8988T (cell line): ENCODE measurements at regions not wholly inside any gene's neighbourhood (a gene's known extent, or its start where the extent isn't known, plus 50 kb on each side); places are given as distances from the start of the nearest gene placed in this dataset.
"Not testable (repeated sequence)": the region's sequence is repeated elsewhere in the genome, so short reads cannot be mapped to it uniquely, and the experiment has no call there.

ENCODE experiments used
- DNase-seq: peaks from one replicate; pipeline ENCODE4 v3.0.0; 2011

DNA sequence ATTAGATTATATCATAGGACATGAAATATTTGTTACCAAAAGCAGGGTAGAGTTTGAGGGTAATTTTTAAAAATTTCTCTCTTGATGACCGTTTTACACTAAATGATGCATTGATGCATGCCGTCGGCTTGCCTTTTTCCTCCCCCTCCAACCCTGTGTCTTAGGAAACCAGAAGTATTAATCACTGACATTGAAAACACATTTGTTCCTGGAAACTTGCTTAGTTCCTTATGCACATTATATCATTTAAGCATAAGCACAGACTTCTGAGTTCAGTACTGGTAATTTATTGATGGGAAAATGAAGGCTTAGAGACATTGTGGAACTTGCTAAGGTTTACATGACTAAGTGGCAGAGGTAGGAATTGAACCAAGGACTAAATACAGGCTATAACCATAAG, 206.3 kb upstream of the SPHKAP start:
- DNase-seq, result no peak

DNA sequence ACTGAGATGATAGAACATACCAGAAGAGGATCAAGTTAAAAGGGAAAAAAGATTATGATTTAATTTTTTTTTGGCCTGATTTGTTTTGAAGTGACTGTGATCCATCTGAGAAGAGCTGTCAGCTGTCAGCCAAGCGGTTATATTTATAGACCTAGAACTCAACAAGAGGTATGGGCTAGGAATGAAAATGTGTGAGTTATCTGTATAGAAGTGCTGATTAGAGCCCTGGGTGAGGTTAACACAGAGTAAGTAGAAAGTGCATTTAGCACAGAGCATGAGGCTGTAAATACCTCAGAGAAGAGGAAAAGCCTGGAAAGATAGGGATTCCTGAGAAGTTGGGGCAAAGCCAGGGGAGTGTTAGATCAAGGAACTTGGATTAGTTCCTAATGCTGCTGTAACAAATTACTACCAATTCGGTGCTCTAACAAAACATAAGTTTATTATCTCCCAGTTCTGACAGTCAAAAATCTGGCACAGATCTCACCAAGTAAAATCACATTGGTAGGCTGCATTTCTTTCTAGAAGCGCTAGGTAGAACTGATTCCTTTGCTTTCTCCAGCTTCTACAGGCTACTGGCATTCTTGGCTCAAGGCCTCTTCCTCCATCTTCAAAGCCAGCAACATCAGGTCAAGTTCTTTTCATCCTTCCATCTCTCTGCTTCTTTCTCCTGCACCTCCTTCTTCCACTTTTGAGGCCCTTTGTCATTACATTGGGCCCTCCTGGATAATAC, 197.4 kb upstream of the SPHKAP start:
- no peak for DNase-seq

DNA sequence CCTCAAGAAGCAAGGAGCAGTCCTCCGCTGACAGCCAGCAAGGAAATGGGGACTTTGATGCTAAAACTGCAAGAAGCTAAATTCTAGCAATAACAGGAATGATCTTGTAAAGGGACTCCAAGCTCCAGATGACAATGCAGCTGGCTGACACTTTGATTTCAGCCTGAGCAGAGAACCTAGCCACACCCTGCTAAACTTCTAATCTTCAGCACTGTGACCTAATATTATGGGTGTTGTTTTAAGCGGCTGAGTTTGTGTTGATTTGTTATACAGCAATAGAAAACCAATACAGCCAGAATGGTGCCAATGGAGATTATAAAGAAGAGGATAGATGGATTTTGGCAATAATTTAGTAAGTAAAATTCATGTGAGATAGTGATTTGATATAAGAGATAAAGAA, 196.7 kb upstream of the SPHKAP start:
- DNase-seq, result no peak

DNA sequence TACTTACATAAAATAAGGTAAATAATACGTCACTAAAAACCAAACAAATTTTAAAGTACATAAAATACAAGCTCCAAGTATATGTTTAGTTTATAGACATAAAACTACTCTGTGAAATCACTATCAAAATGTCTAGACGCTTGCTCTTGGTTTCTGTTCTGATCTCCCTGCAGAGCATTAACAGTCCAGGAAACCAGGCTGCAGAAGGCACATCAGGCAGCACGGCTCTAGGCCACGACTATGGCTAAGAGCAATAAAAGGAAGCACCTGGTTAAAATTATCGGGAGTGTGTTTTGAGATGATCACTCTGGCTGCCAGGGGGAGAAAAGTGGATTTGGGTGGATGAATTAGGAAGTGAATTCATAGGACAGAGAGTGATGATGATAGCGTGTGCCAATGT, 196.0 kb upstream of the SPHKAP start:
- no peak for DNase-seq

DNA sequence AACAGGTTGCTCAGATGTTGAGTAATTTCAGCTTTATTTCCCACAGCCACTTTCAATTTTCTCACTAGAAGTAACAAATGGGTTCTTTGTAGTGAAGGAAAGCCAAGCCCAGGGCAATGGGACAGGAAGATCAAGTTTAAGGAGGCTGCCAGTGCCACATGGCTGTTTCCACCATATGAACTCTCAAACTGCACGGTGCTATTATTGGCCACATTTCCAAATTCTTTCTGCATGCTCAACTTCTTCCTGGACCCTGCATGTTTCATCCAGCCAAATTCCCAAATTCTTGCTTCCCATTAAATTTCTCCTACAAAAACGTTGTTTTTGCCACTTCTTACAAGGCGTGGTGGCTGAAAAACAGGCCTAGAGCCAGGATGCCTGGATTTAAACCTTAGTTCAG, 193.3 kb upstream of the SPHKAP start:
- DNase-seq, result no peak

DNA sequence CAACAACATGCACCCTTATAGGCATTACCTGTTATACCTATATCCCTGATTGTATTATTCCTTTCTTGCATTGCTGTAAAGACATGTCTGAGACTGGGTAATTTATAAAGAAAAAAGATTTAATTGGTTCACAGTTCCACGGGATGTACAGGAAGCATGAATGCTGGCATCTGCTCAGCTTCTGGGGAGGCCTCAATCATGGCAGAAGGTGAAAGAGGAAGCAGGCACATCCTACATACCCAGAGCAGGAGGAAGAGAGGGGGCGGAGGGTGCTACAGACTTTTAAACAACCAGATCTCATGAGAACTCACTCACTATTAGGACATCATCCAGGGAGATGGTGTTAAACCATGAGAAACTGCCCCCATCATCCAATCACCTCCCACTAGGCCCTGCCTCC, 191.7 kb upstream of the SPHKAP start:
- DNase-seq, result no peak

DNA sequence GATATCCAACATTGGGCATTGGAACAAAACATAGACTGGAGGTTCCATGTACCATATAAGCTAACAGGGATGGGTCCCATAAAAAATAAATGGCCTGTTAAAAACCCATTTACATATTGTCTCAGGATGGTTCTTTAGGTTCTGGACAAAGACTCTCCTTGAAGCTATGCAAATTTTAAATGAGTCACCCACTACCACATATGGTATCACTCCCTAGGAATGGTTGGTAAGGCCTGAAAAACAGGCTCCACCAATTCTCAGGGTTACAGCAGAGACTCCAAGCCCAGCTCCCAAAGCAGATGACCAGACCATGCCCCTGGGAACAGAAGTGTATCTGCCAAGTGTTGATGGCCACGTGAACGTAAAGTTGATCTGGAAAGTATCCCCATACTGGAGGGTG, 190.7 kb upstream of the SPHKAP start:
- no peak for DNase-seq

DNA sequence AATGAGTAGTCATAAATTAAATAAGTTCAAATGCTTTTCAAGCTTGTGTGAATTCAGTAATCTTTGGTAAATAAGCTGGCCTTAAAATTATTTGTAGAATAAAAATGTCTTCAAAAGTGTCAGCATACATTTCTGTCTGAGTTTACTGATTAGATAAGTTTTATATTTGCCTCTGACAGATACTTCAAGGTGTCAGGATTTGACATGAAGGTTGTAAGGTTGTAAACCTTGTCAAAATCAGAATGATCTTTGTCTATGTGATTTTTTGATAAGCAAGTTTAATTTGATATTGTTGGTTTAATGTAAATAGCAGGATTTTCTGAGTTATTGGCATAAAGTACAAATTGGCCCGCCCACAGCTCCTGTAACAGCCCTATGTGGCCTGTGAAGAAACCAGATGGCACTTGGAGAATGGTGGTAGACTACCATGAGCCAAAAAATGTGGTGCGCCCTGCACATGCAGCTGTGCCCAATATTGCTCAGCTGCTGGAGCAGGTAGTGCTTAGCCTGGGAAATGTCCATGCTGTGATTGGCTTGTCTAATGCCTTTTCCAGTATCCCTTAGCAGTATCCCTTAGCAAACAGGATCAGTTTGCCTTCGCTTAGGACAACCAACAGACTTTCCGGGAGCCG, 188.0 kb upstream of the SPHKAP start:
- DNase-seq, result no peak

DNA sequence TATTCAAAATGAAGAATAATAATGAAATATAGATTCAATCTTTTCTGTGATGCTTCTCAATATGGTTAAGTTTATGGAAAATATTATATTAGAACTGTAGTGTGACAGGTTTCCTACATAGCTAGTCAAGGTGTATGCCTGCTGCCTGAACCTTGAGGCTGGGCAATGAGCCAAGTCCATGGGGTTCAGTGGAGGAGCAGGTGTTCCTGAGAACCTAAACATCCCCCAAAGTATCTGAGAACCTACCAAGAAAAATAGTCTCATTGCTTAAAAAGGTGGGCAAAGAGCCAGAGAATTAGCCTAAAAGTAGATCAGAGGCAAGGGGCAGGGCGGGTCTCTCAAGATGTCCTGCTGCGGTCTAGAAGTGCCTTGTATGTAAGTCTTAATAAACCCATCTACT, 185.9 kb upstream of the SPHKAP start:
- no peak for DNase-seq

DNA sequence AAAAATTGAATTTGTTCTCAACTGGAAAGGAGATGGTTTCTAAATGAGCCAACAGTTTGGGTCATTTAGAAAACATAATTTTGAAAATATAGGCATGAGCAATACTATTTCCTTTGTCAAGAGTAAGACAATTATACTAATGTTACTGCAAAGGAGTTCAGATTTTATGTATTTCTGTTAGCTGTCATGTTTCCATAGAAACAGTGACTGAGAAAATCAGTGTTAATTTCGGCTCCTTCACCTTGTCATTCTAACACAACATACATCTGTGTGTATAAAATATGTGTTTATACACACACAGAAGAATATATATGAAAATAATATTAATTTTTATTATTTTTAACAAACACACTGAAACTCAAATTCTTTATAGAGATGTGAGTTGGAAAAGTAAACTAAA, 178.0 kb upstream of the SPHKAP start:
- DNase-seq, result no peak

DNA sequence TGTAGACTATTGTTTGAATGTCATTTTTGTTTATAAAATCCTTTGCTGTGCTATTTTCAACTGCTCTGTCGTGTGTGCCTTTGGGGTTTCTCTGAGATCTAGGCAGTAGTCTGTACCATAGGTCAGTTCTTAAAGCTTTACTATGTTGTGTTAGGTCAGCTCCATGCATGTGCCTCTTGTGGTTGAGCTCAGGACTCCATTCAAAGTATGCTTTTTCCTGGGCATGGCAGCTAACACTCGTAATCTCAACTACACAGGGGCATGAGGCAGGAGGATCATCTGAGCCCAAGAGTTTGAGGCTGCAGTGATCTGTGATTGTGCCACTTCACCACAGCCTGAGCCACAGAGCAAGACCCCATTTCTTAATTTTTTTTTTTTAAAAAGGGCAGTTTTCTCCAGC, 174.4 kb upstream of the SPHKAP start:
- DNase-seq, result no peak

DNA sequence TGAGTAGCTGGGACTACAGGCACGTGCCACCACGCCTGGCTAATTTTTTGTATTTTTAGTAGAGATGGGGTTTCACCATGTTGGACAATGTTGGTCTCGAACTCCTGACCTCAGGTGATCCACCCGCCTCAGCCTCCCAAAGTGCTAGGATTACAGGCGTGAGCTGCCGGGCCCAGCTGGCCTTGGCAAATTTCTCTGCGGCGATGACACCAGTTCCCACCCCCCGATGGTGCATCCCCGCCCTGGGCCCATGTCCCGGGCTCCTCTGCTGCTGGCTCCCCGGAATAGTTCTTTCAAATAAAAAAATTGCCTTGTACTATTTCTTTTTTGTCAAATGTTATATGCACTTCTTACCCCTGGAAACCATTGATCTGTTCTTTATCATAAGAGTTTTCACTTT, 171.5 kb upstream of the SPHKAP start:
- not testable (repeated sequence) for DNase-seq

DNA sequence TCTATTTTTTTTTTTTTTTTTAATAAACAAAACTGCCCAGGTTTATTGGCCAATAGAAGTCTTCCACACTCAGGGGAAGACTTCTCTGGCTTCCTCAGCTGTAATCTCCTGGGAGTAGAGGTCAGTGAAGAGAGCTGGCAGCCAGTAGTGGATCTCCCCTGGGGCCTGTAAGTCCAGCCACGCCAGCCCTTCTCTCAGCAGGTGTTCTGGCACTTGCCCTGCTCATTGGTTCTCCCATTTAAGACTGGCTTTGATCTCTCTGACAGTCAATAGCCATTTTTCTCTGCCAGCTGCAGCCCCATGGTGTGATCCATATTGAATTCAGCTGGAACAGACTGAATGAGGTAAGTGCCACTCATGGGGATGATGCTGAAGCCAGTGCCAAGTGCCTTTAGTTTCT, 170.6 kb upstream of the SPHKAP start:
- no peak for DNase-seq

DNA sequence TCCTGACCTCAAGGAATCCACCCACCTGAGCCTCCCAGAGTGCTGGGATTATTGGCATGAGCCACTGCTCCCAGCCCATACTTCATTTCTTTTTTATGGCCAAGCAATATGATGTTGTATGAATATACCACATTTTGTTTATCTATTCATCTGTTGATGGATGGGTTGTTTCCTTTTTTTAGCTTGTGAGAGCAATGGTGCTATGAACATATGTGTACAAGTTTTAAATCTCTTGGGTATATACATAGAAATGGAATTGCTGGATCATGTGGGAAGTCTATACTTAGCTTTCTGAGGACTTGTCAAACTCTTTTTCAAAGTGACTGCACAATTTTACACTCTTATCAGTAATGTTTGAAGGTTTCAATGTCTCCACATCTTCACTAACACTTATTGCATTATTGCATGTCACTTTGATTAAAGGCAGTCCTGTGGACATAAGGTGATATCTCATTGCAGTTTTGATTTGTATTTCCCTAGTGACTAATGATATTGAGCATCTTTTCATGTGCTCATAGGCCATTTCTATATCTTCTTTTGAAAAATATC, 167.1 kb upstream of the SPHKAP start:
- no peak for DNase-seq

DNA sequence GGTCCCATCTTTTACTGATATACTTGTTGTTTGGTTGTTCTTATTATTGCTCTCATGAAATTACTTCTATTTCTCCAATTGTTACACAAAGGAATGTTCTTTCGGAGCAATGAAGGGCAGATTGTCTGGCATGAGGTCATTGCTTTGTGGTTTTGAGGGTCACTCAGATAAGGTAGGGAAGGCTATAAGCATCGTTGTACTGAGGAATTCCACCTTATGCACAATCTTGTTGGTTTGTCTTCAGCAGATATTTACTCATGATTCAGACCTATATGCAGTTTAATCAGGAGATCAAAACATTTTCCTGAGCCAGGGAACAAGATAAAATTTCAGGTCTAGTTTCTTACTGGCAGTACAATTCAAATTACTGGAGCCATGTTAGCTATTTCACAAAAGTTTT, 163.0 kb upstream of the SPHKAP start:
- no peak for DNase-seq

DNA sequence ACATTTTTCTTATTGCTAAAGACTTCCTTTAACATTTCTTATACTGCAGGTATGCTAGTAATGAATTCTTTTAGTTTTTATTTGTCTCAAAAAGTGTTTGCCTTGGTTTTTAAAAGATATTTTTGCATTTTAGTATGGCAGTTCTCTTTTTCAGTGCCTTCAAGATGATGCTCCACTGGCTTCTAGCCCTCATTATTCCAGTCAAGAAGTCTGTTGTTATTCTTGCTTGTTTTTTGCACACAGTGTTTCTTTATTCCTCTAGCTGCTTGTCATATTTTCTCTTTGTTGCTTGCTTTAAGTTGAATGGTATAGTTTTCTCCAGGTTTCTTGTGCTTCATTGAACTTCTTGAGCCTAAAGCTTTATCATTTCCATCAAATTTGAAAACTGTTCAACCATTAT, 158.0 kb upstream of the SPHKAP start:
- no peak for DNase-seq

DNA sequence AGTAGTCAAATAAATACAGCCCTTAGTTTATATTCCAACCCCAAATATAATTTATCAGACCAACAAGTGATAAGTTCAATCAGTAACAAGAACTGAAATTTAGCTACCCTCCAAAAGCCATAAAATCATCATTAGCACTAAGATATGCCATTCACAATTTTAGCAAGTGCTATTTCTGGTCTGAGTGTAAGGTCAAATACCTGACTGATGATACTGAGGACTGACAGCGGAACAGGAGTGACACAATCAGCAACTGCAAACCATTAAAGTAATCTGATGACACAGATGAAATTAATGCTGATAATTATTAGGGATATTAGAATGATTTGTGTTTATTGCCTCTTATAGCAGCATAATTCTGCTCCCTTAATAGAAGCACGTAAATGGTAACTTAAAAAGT, 152.7 kb upstream of the SPHKAP start:
- DNase-seq, result no peak

DNA sequence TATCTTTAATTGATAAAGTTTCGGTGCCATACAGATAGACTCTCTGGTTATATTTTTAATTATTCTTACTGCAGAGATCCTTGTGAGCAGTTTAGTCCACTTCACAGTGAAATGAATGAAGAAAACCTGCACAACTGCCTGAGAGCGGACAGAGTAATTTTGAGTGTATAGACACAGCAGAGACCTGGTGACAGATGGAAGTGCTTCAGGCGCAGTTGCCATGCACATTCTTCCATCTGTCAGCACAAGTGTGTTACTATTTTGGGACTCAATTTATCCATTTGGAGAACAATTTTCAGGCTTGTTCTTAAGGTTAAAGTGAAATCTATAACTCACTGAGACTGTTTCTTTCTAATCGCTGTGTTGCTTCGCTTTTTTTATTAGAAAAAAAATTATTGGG, 147.8 kb upstream of the SPHKAP start:
- no peak for DNase-seq

DNA sequence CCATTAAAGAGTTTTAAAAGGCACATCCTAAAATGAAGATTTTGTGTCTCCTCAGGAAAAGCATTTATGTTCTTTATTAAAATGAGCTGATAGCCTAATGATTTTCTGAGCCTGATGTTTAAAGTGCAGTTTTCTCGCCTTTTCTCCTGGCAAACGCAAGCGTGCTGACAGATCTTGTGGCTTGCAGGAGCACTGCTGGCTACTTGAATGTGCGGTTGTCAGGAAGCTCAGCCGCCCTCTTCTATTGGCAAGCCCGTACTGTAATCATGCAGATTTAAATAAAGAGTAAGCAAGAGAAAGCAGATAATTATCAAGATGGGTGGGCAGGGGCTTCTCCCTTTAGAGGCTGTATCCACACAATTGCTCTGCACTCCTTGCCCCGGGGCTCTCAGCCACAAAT, 139.5 kb upstream of the SPHKAP start:
- DNase-seq, result no peak

DNA sequence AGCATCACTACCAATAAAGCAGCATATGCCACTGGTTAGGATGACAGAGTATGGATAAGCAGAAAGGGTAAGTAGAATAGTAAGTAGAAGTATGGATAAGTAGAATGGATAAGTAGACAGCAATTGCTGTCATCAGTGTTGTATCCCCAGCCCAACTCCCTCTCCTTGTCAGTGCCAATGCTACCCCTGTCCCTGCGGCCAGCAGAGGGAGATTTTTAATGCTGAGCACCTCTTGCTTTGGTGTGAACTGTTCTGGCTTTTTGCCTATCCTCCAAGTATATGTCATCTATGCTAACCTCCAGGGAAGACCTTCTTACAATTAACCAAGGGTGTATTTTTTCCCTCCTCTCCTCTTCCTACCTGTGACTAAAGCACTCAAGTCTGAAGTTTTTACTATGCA, 136.7 kb upstream of the SPHKAP start:
- DNase-seq, result peak; percentile 6

DNA sequence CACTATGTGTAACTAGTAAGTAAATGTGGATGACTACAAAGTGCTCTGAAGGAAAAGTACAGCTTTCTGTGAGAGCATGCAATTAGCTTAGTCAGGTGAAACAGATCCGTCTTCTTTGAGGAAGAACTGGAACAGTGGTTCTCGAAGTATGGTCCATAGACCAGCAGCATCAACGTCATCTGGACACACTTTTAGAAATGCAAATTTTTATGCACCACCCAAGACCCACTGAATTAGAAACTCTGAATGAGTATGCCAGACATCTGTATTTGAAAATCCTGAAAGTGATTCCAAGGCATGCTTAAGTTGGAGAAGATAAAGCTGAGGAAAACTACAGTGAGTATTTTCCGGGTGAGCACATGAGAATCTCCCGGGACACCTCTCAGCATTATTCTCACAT, 130.7 kb upstream of the SPHKAP start:
- DNase-seq, result no peak

DNA sequence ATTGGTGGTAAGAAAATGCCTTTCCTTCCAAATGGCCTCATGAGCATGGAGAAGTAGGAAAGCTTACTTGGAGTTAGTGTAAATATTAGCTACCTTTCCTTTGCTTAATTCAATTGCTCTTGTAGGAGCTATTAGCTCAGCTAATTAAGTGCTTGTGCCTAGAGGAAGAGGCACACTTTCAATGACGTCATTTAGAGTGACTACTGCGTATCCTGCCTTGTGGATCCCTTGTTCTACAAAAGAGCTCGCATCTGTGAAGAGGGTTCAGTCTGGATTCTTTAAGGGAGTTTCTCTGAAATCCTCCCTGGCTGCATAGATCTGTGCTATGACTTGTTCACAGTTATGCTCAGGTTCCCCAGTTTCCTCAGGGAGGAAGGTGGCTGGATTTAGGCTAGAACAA, 122.5 kb upstream of the SPHKAP start:
- DNase-seq, result no peak

DNA sequence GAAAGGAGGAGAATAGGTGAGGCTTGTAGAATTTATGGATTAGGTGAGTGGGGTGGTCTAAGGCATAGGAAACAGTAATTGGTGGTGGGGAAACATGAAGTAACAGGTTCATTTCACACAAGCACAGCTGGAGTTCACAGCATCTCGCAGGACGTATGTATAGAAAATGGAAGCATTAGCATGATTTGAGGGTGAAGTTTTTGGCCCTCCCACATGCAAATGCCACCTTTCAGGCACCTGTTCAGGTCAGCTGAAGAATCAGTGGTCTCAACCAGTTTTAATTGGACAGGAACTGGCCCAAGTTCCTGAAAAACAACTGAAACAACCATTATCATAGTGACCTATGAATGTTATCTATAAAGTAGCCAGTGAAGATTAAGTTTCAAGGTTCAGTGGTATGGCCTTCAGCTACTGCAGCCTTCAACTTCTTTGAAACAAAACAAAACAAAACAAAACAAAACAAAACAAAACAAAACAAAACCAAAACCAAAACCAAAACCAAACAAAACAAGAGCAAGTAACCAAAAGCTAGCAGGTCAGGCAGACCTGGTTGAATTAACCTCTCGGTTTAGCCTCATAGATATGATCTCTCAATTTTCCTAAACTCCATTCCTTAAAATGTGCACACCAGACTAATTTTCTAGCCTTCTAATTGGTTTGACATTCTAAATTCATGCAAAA, 102.1 kb upstream of the SPHKAP start:
- no peak for DNase-seq

DNA sequence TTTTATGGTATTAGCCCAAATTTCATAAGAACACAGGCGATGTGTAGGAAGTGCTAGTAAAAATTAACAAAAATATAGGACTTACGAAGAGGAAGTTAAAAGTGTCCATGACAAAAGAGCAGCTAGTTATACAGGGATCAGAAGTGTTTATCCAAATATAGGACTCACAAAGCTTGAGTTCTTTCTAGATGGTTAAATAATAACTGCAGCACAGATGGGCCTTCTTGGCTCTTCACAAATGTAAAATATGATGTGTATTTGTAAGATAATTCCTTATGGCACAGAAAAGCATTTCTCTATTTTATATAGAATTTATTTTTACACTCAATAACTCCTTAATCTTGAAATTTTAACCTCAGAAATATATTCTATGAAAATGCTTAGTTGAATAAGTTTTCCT, 100.9 kb upstream of the SPHKAP start:
- DNase-seq, result no peak
